ENCODE measurements at regions not wholly inside any gene's neighbourhood (a gene's known extent, or its start where the extent isn't known, plus 50 kb on each side); places are given as distances from the start of the nearest gene placed in this dataset.
A peak's percentile ranks its signal among the peaks of the same experiment; 100 is the strongest.

DNA sequence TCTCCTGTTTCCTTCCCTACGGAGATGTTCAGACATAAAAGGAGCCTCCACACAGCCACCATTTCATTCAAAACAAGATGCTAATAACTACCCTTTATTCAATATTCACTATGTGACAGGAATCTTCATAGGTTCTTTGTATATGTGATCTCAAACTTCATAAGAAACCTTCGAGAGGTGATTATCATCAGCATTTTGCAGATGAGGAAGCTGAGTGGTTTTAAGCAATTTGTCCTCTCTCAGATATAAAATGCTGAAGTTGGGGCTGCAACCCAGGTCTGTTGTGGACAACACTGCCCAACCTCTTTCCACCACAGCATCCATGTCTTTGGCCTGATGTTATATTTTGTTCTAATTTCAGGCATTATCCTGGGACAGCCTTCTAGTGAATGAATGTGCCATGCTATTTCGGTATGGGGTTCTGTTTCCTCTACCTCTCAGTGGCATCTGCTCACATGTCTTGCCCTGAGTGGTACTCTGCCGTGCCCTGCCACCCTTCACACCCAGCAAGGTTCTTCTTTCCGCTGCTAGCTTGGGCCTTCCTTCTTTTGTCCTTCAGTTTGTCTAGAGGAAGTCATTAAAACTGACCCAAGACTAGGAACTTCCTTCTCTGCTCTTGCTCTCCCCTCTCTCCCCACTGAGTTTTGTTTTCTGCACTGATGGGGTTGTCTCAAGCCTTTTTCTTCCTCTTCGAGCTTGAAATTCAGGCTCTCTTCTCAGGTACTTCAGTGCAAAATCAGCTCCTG lies 300.9 kb upstream of the PRDM1 start:
- TF ChIP-seq, protein P1, sequence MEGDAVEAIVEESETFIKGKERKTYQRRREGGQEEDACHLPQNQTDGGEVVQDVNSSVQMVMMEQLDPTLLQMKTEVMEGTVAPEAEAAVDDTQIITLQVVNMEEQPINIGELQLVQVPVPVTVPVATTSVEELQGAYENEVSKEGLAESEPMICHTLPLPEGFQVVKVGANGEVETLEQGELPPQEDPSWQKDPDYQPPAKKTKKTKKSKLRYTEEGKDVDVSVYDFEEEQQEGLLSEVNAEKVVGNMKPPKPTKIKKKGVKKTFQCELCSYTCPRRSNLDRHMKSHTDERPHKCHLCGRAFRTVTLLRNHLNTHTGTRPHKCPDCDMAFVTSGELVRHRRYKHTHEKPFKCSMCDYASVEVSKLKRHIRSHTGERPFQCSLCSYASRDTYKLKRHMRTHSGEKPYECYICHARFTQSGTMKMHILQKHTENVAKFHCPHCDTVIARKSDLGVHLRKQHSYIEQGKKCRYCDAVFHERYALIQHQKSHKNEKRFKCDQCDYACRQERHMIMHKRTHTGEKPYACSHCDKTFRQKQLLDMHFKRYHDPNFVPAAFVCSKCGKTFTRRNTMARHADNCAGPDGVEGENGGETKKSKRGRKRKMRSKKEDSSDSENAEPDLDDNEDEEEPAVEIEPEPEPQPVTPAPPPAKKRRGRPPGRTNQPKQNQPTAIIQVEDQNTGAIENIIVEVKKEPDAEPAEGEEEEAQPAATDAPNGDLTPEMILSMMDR (IDR thresholded peaks at IDR 0.05), result no peak
- Histone ChIP-seq H3K4me3 (ENCODE audit: low read depth in 1 of 2, low read length in 1 of 2) (peak overlapping the region; percentile 21 to 25), H3K36me3 (no peaks in the 10 kb centered on the region), H3K27me3 (no peaks in the 10 kb centered on the region), H3K9me3 (no peaks in the 10 kb centered on the region), H3K4me1 (ENCODE audit: control insufficient read depth in 1 of 2, insufficient read depth in 1 of 2, low read depth in 1 of 2, low read length in 1 of 2) (peaks cover 72 to 83% of the 10 kb centered on the region in 2 experiments), H3K27ac (peak overlapping the region; percentile 85)

DNA sequence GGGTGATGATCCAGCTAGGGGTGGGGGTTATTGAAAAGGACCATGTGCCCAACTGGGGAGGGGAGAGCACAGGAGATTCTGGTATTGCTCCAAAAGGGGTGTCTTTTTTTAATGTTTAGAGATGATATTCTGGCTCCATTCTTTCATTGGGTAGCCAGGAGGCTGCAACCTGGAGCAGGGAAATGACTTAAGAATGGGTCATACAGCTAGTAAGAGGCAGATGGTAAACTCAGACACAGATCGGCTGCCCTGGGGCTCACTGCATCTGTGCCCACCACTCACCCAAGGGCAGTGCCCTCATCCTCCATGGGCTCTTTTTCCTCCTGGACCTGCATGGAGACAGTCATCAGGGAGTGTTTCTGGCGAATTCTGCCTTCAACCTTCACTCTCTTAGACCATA lies 302.0 kb upstream of the PRDM1 start:
- Histone ChIP-seq H3K27ac (peak overlapping the region; percentile 85), H3K27me3 (no peaks in the 10 kb centered on the region), H3K9me3 (no peaks in the 10 kb centered on the region), H3K4me3 (ENCODE audit: low read depth in 1 of 2, low read length in 1 of 2) (peak overlapping the region in 1 of 2 experiments; percentile 18), H3K36me3 (no peaks in the 10 kb centered on the region), H3K4me1 (ENCODE audit: control insufficient read depth in 1 of 2, insufficient read depth in 1 of 2, low read depth in 1 of 2, low read length in 1 of 2) (peaks cover 82 to 94% of the 10 kb centered on the region in 2 experiments)
- TF ChIP-seq, protein P1 (IDR thresholded peaks at IDR 0.05), result no peak

DNA sequence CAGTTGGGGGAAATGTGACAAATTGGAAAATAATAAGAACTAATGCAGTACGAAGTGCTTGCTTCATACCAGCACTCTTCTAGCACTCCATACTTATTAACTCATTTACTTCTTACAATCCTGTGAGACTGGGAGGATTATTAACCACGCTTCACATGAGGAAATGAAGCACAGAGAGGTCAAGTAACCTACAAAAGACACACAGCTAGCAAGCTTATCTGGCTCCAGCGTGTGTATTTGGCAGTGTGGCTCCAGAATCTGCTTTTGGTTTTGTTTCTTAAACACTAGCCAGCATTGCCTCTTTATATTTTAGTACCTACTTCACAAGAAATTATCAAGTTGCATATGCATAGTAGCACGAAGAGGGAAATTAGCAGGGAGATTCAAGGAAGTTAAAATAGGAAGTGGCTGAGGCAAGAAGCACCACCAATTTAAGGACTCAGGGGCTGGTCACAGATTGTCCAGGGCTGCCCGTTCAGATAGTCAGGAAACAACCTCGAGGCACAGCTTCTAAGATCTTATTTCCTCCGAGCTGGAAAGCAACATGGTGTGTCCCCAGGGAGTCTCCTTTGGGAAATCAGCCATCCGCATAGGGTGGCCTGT lies 302.7 kb upstream of the PRDM1 start:
- H3K27me3 ChIP-seq, result no peaks in the 10 kb centered on the region
- peak overlapping the region; percentile 85 for H3K27ac ChIP-seq
- H3K4me3 ChIP-seq (ENCODE audit: low read depth in 1 of 2, low read length in 1 of 2), result peak overlapping the region in 1 of 2 experiments; percentile 18
- H3K36me3 ChIP-seq, result no peaks in the 10 kb centered on the region
- H3K9me3 ChIP-seq, result no peaks in the 10 kb centered on the region
- TF ChIP-seq, protein P1 (IDR thresholded peaks at IDR 0.05), result no peak
- H3K4me1 ChIP-seq (ENCODE audit: control insufficient read depth in 1 of 2, insufficient read depth in 1 of 2, low read depth in 1 of 2, low read length in 1 of 2), result peaks cover 82 to 96% of the 10 kb centered on the region in 2 experiments

DNA sequence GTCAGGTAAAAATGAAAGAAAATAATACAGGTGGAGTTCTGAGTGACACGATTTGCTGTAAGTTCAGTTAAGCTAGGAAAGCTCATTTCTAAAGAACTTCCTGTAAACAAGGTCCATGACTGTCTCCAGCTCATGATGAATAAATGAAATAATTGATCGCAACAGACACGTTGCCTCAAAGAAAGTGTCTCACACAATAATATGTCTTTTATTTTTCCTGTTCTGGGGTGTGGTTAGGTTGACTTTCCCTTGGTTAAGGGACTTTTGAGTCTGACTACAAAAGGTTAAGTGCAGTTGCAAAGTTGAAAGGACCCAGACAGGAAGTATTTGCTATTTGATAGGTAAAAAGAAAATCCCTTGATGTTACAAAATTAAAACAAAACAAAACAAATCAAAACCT lies 304.2 kb upstream of the PRDM1 start:
- TF ChIP-seq, protein P1 (IDR thresholded peaks at IDR 0.05), result no peak

DNA sequence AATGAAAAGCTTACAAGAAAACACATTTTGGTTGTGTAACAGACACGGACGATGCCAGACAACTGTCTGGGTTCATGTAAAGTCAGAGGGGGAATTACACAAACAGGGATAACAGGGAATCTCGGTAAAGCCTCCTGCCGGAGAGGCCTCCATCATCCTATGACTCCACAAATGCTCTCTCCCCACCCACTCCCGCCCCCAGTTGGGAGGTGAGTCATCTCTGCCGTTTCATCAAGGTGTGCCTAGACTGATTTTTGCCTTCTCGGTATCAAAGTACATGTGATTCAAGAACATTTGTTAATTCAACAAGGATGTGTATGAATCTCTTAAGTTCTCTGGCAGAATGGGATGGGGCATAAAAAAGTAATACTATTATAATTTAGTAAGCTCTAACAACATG lies 304.9 kb upstream of the PRDM1 start:
- Histone ChIP-seq H3K27me3 (no peaks in the 10 kb centered on the region), H3K4me1 (ENCODE audit: control insufficient read depth in 1 of 2, insufficient read depth in 1 of 2, low read depth in 1 of 2, low read length in 1 of 2) (peaks cover 71 to 76% of the 10 kb centered on the region in 2 experiments), H3K36me3 (no peaks in the 10 kb centered on the region), H3K4me3 (ENCODE audit: low read depth in 1 of 2, low read length in 1 of 2) (no peak overlapping the region), H3K27ac (peak overlapping the region; percentile 50), H3K9me3 (no peaks in the 10 kb centered on the region)
- TF ChIP-seq, protein P1 (IDR thresholded peaks at IDR 0.05), result no peak

More for the DNA sequence above, 304.2 kb upstream of the PRDM1 start:
- no peak overlapping the region for H3K4me3 ChIP-seq (ENCODE audit: low read depth in 1 of 2, low read length in 1 of 2)
- H3K27me3 ChIP-seq, result no peaks in the 10 kb centered on the region
- H3K36me3 ChIP-seq, result no peaks in the 10 kb centered on the region
- H3K27ac ChIP-seq, result peak overlapping the region; percentile 50
- H3K4me1 ChIP-seq (ENCODE audit: control insufficient read depth in 1 of 2, insufficient read depth in 1 of 2, low read depth in 1 of 2, low read length in 1 of 2), result peaks cover 78 to 83% of the 10 kb centered on the region in 2 experiments
- H3K9me3 ChIP-seq, result no peaks in the 10 kb centered on the region
